AG09319 (cell line): ENCODE measurements at regions not wholly inside any gene's neighbourhood (a gene's known extent, or its start where the extent isn't known, plus 50 kb on each side); places are given as distances from the start of the nearest gene placed in this dataset.
"Not testable (repeated sequence)": the region's sequence is repeated elsewhere in the genome, so short reads cannot be mapped to it uniquely, and the experiment has no call there.

Experiments
- DNase-seq: peaks from one replicate; pipeline ENCODE4 v3.0.0-alpha.2; 2010; ENCODE audit warnings: low read depth; ENCODE audit errors: extremely low read depth
- CTCF ChIP-seq: IDR thresholded peaks from 2 replicates; pipeline ENCODE4 v1.5.1; 2011; ENCODE audit warnings: low read depth, mild to moderate bottlenecking, inconsistent platforms, low read length, moderate library complexity

DNA sequence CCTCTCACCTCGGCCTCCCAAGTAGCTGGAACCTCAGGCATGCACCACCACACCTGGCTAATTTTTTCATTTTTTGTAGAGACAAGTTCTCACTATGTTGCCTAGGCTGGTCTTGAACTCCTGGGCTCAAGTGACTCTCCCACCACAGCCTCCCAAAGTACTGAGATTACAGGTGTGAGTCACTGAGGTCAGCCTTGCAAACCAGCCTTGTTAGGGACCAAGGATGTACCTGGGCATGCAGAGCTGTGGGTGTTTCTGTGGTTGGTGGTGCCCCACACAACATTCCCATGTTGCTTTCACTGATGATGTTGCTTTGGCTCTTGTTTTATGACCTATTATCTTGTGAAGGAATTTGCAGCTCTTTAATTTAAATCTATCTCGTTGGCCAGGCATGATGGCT lies 54.8 kb downstream of the OTUD1 start:
- TF ChIP-seq CTCF, result no peak
- no peak for DNase-seq

DNA sequence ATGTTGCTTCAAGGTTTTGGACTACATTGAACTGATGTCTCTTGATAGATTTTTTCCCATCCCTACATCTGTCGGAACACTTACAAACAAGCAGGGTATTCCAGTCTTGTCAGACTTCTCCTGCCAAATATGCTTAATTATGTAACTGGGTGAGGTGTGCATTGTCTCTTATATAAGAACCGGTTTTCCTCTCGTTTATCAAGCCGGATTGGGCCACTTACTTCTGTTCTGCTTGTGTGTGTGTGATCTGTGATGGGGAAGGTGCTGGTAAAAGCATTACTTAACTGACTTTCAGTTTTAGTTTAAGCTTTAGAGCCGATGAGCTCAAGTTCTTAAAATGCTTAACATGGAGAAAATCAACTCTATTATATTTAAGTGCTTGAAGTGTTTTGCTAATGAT lies 57.9 kb downstream of the OTUD1 start:
- no peak for DNase-seq
- no peak for TF ChIP-seq CTCF

GRCh38 chr10:23499372-23500132 lies 60.7 kb downstream of the OTUD1 start:
- no peak for DNase-seq

DNA sequence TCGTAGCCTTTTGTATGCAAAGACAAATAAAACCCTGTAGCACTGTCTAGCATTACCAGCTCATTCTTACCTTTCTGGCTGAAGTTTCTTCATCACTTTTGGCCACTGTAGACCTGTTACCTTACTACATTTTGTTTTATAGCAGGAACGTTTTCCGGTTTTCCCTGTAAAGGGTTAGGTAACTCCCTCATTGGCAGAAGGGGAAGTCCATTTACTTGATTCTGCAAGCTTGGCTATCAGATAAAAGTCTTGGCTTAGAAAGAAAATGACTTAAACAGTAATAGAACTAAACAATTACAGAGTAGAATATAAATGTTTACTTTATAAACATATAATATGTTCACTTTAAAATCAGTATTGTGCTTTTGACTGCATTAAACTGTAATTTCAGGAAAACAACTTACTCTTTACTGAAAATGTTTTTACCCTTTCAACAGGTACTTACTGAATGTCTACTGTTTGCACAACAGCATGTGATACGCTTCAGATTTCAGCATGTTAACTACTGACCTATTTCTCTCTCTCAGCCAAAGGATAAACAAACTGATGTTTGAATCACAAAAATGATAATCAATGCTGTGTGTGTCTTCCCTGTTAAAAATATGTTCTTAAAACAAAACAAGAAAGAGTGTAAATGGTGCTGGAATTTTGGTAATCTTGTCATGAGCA lies 67.1 kb downstream of the OTUD1 start:
- DNase-seq, result no peak
- no peak for TF ChIP-seq CTCF

More at GRCh38 chr10:23499372-23500132, 60.7 kb downstream of the OTUD1 start:
- no peak for TF ChIP-seq CTCF

- DNase-seq, result peak; percentile 78
- no peak for TF ChIP-seq CTCF
Measured at GRCh38 chr10:23512355-23513058, 73.6 kb downstream of the OTUD1 start.

DNA sequence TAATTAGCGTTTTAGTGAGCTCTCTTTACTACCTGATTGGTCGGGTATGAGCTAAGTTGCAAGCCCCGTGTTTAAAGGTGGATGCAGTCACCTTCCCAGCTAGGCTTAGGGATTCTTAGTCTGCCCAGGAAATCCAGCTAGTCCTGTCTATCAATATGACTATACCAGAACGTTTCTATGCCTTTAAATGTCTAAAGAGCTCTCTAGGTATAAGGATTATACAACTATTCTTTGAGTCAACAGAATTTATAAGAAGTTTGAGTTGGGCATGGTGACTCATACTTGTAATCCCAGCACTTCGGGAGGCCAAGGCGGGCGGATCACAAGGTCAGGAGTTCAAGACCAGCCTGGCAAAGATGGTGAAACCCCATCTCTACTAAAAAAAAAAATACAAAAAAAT lies 74.7 kb downstream of the OTUD1 start:
- not testable (repeated sequence) for DNase-seq

- TF ChIP-seq CTCF, result no peak
- DNase-seq, result no peak
Measured at GRCh38 chr10:23514321-23514720, 75.4 kb downstream of the OTUD1 start.
